D721Med (cell line): ENCODE measurements at regions not wholly inside any gene's neighbourhood (a gene's known extent, or its start where the extent isn't known, plus 50 kb on each side); places are given as distances from the start of the nearest gene placed in this dataset.

Source experiments
- DNase-seq: peaks from one replicate; pipeline ENCODE4 v3.0.0; 2011; ENCODE audit warnings: low spot score; ENCODE audit not compliant: insufficient read length
- FAIRE-seq: peaks from 2 replicates; lab custom pipeline; 2011; peaks lifted over from hg19 to GRCh38; lab: Jason Lieb, UNC
- CTCF ChIP-seq: IDR thresholded peaks from 2 replicates; pipeline ENCODE4 v1.5.1; 2012; ENCODE audit warnings: mild to moderate bottlenecking, control low read depth; ENCODE audit not compliant: insufficient read depth; ENCODE audit errors: missing control alignments

GRCh38 chr17:77867976-77868713, 90.4 kb upstream of the TNRC6C start:
- no peak for DNase-seq
- no peak for FAIRE-seq
- no peak for TF ChIP-seq CTCF

- no peak for TF ChIP-seq CTCF
- DNase-seq (no peak), FAIRE-seq (no peak)
Measured at GRCh38 chr17:77869041-77869599, 89.4 kb upstream of the TNRC6C start.

GRCh38 chr17:77869665-77870132, 88.8 kb upstream of the TNRC6C start:
- no peak for FAIRE-seq
- TF ChIP-seq CTCF: no peak
- no peak for DNase-seq

GRCh38 chr17:77872199-77872598, 86.3 kb upstream of the TNRC6C start:
- no peak for FAIRE-seq
- DNase-seq: no peak
- no peak for TF ChIP-seq CTCF

GRCh38 chr17:77872714-77873499, 85.6 kb upstream of the TNRC6C start:
- no peak for FAIRE-seq

More at GRCh38 chr17:77872714-77873499, 85.6 kb upstream of the TNRC6C start:
- TF ChIP-seq CTCF: no peak
- no peak for DNase-seq
